Naive thymus-derived CD4-positive, alpha-beta T cell (primary cell): ENCODE measurements at regions not wholly inside any gene's neighbourhood (a gene's known extent, or its start where the extent isn't known, plus 50 kb on each side); places are given as distances from the start of the nearest gene placed in this dataset.

ENCODE experiments used
- ATAC-seq: fragments of 150-1000 bp; cut with Tn5 transposase; 2 replicates; pipeline ENCODE4 v1.10.0; 2021; ENCODE audit warnings: mild to moderate bottlenecking, moderate library complexity
- CTCF ChIA-PET: fragments of 350-600 bp; sonication (Branson Sonifier 250); formaldehyde crosslinking; loops from one replicate; lab custom pipeline; 2021; ENCODE audit warnings: antibody characterized with exemption; lab: Charles Lee
- POLR2A ChIA-PET: fragments of 350-600 bp; sonication (Branson Sonifier 250); formaldehyde crosslinking; loops from one replicate; lab custom pipeline; 2021; ENCODE audit warnings: antibody characterized with exemption, inconsistent platforms; lab: Charles Lee
- DNase-seq, 9 donors: peaks; one replicate each; pipeline versions ENCODE4 v3.0.0 to v3.0.0-alpha.2; 2020 to 2022; ENCODE audit warnings: mixed read lengths in 1 of 9
- H3K27ac ChIP-seq: one replicate; pipeline ENCODE4 v1.7.0; 2013; ENCODE audit warnings: mild to moderate bottlenecking, low read depth, low read length, moderate library complexity
- H3K27me3 ChIP-seq, 2 donors: one replicate each; pipeline ENCODE4 v1.7.0; 2013; ENCODE audit warnings: low read length in 2 of 2, mild to moderate bottlenecking in 2 of 2, moderate library complexity in 2 of 2; ENCODE audit not compliant: control insufficient read depth in 2 of 2, insufficient read depth in 2 of 2
- H3K36me3 ChIP-seq, 3 experiments: 1 replicate in 2 of 3; 2 replicates in 1 of 3; pipeline ENCODE4 v1.7.0; 2013; ENCODE audit warnings: low read length in 3 of 3, mild to moderate bottlenecking in 3 of 3, moderate library complexity in 1 of 3; ENCODE audit not compliant: insufficient read depth in 3 of 3, control insufficient read depth in 2 of 3
- H3K4me1 ChIP-seq, 2 donors: one replicate each; pipeline ENCODE4 v1.7.0; 2013; ENCODE audit warnings: low read length in 2 of 2, mild to moderate bottlenecking in 2 of 2, moderate library complexity in 1 of 2; ENCODE audit not compliant: control insufficient read depth in 2 of 2, insufficient read depth in 2 of 2
- H3K4me3 ChIP-seq: 2 replicates; pipeline ENCODE4 v1.7.0; 2013; ENCODE audit warnings: mild to moderate bottlenecking, low read length
- H3K9me3 ChIP-seq, 3 experiments: 1 replicate in 2 of 3; 2 replicates in 1 of 3; pipeline ENCODE4 v1.7.0; 2013; ENCODE audit warnings: low read length in 3 of 3; ENCODE audit not compliant: control insufficient read depth in 2 of 3
- H3K27ac Mint-ChIP-seq, 9 donors: one replicate each; pipeline ENCODE4 v1.8.0; 2020 to 2022; ENCODE audit warnings: mixed read lengths in 9 of 9, mild to moderate bottlenecking in 8 of 9, moderate library complexity in 5 of 9, inconsistent platforms in 2 of 9
- H3K27me3 Mint-ChIP-seq, 5 donors: one replicate each; pipeline ENCODE4 v1.8.0; 2021 to 2022; ENCODE audit warnings: mixed read lengths in 5 of 5, mild to moderate bottlenecking in 1 of 5
- H3K36me3 Mint-ChIP-seq, 5 donors: one replicate each; pipeline ENCODE4 v1.8.0; 2020 to 2022; ENCODE audit warnings: mixed read lengths in 5 of 5, mild to moderate bottlenecking in 3 of 5, inconsistent platforms in 1 of 5
- H3K4me1 Mint-ChIP-seq, 7 donors: one replicate each; pipeline ENCODE4 v1.8.0; 2020 to 2022; ENCODE audit warnings: mixed read lengths in 7 of 7, mild to moderate bottlenecking in 3 of 7, inconsistent platforms in 1 of 7
- H3K4me3 Mint-ChIP-seq, 10 donors: one replicate each; pipeline ENCODE4 v1.8.0; 2020 to 2022; ENCODE audit warnings: mild to moderate bottlenecking in 10 of 10, mixed read lengths in 10 of 10, moderate library complexity in 6 of 10, inconsistent platforms in 2 of 10
- H3K9me3 Mint-ChIP-seq, 11 donors: one replicate each; pipeline ENCODE4 v1.8.0; 2020 to 2022; ENCODE audit warnings: mixed read lengths in 11 of 11, mild to moderate bottlenecking in 4 of 11, inconsistent platforms in 1 of 11, moderate library complexity in 1 of 11
- intact Hi-C, 2 donors: fragments of 100-400 bp; cut with micrococcal nuclease; formaldehyde crosslinking; loops; one replicate each; pipeline ENCODE4 v1.15.1; 2023

DNA sequence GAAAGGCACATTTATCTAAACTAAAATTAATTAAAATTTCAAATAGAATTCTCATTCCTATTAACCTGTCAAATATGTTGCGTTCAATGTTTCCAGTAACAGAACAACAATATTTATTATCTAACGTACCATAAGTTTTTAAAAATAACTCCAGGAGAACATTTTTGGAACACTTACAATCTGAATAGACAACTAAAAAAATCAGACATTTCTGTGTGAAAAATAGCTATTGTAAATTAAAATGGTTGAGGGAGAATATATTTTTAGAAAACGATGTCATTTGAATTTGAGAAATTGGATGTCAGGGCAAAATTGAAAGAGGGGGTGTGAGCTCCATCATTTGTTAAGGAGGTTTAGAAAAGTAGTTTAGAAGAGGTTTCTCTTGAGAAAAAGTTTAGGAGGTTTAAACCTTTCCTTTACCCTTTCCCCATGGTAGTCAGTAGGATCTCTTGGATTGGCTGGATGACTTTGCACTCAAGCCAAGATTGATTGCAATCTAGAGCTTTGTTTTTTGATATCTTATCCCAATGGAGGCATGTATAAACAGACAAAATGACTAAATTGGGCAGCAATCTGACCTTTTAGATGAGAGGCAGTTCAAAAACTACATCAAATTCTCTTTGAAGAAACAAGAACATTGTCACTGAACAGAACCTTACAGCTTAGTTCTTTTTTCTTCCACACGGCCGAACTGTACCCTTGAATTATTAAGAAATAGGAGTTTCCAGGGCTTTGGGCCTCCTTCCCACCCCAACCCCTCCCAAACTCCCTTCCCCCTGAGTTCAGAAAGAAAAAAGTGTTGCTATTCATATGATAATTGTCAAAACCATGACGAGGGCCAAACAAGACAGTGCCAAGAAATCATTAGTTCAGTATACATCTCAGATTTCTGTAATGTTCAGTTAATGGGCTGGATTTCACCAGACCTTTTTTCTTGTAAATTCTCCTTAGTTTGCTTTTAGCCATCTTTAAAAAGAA lies 79.7 kb upstream of the CDIN1 start:
- no peak overlapping the region for H3K4me3 Mint-ChIP-seq
- Histone ChIP-seq H3K36me3 (no peaks in the 10 kb centered on the region), H3K27ac (no peak overlapping the region), H3K4me3 (no peak overlapping the region), H3K4me1 (no peaks in the 10 kb centered on the region), H3K27me3 (peaks cover 0 to 4% of the 10 kb centered on the region in 2 donors), H3K9me3 (no peaks in the 10 kb centered on the region)
- intact Hi-C loops: loop anchor here (5.0 to 10.0 kb wide), 2 partner anchors 1383 to 1395 kb away; no protein-coding TSS in a partner anchor
- ChIA-PET POLR2A (no interaction called here), CTCF (no interaction called here)
- H3K4me1 Mint-ChIP-seq: no peaks in the 10 kb centered on the region
- H3K27me3 Mint-ChIP-seq: peaks cover 1 to 24% (median 12%) of the 10 kb centered on the region in 5 donors
- DNase-seq (no peak), ATAC-seq (no peak)
- no peaks in the 10 kb centered on the region for H3K36me3 Mint-ChIP-seq
- H3K27ac Mint-ChIP-seq: no peak overlapping the region
- no peaks in the 10 kb centered on the region for H3K9me3 Mint-ChIP-seq

DNA sequence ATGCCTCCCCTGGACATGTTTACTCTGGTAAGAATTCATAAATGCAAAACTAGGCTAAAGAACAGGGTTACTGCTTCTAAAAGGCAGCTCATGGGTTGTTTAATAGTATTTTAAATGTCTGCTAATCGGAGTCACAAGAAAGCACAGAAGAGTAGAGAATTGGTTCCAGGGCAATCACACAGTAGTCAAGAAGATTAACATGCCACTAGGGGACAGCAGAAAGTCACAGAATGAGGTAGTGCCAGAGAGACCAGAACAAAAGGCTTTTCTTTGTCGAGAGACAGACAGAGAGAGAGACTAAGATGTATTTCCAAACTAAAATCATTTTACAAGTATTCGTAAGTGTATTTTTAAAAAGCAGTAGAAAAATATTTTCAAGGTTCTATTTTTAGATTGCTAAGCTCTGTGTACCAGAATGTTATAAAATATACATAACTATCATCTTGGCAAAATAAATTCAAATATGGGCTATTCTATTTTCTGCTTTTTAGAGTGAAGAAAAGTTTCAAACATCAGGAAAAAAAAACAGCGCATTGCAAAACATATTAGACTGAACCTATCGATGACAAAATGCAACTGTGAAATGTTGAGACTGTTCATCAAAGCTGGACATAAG lies 78.3 kb upstream of the CDIN1 start:
- H3K27ac Mint-ChIP-seq: no peak overlapping the region
- H3K4me1 ChIP-seq: no peaks in the 10 kb centered on the region
- peaks cover 6 to 21% (median 16%) of the 10 kb centered on the region in 5 donors for H3K27me3 Mint-ChIP-seq
- no peaks in the 10 kb centered on the region for H3K4me1 Mint-ChIP-seq
- H3K36me3 Mint-ChIP-seq: no peaks in the 10 kb centered on the region
- no peak overlapping the region for H3K4me3 ChIP-seq
- no peak overlapping the region for H3K4me3 Mint-ChIP-seq
- POLR2A ChIA-PET: no interaction called here
- ATAC-seq (no peak), DNase-seq (peak in 5 of 9 donors; percentile 2 to 16 (median 10))
- no peak overlapping the region for H3K27ac ChIP-seq
- no peaks in the 10 kb centered on the region for H3K9me3 Mint-ChIP-seq
- no peaks in the 10 kb centered on the region for H3K9me3 ChIP-seq
- CTCF ChIA-PET: interaction anchor here (0.7 kb wide), 1 partner anchor 958 kb away, joined by 5 read pairs; no protein-coding TSS in a partner anchor
- H3K27me3 ChIP-seq: peaks cover 0 to 4% of the 10 kb centered on the region in 2 donors
- intact Hi-C loops: loop anchor here (5.0 to 10.0 kb wide), 2 partner anchors 1381 to 1394 kb away; no protein-coding TSS in a partner anchor
- no peaks in the 10 kb centered on the region for H3K36me3 ChIP-seq

DNA sequence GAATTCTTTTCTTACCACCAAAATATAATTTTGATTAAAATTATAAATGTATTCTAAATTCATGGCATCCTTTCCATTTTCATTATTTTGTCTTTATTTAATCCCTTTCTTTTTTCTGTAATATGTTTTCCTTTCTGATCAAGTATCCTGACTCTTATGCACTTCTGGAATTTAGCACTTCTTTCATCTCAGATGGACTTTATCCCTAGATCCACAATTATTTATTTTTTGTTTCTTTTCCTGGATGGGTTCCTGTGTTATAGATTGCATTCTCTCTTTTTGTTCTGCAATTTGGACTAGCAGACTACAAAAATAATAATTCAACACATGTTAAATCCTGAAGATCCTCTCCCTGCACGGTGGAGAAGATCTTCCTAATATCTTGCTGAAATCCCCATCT lies 76.9 kb upstream of the CDIN1 start:
- H3K9me3 ChIP-seq: no peaks in the 10 kb centered on the region
- DNase-seq (no peak), ATAC-seq (no peak)
- H3K4me3 ChIP-seq: no peak overlapping the region
- Mint-ChIP-seq H3K36me3 (no peaks in the 10 kb centered on the region), H3K4me1 (no peaks in the 10 kb centered on the region), H3K9me3 (no peaks in the 10 kb centered on the region), H3K27ac (no peak overlapping the region), H3K4me3 (no peak overlapping the region), H3K27me3 (peaks cover 6 to 24% (median 20%) of the 10 kb centered on the region in 5 donors)
- H3K4me1 ChIP-seq: no peaks in the 10 kb centered on the region
- ChIA-PET CTCF (no interaction called here), POLR2A (no interaction called here)
- intact Hi-C loops: loop anchor here (5.0 to 10.0 kb wide), 2 partner anchors 1380 to 1392 kb away; no protein-coding TSS in a partner anchor
- no peaks in the 10 kb centered on the region for H3K27me3 ChIP-seq
- no peaks in the 10 kb centered on the region for H3K36me3 ChIP-seq
- no peak overlapping the region for H3K27ac ChIP-seq

DNA sequence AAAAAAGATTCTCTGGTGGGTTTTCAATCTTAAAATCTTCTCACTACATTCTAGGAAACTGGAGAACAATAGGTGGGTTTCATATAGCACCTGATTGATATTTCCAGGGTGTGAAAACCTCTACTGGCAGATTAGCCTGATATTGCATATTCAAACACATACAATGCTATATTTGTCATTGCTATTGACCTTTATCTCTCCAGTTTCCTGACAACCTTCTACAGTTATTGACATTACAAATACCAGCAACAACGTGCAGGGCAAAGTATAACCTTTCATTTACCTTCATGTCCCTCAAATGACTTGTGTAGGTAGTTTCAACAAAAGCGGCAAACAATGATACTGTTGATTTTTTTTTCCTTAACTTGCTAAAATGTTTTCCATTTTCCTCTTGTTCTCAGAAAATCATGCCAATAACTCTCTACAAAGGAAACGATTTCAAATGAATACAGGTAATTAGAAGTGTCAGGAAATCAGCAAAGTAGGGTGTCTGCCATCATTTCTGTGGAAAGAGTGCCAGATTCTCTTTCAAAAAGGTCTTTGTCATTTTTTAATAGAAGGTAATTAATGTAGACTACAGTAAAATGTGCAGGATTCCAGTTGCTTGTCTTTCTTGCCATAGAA lies 72.6 kb upstream of the CDIN1 start:
- H3K27ac ChIP-seq: no peak overlapping the region
- Mint-ChIP-seq H3K4me3 (no peak overlapping the region), H3K27me3 (peaks cover 2 to 28% (median 27%) of the 10 kb centered on the region in 5 donors), H3K27ac (no peak overlapping the region), H3K4me1 (no peaks in the 10 kb centered on the region), H3K36me3 (no peaks in the 10 kb centered on the region), H3K9me3 (no peaks in the 10 kb centered on the region)
- H3K9me3 ChIP-seq: no peaks in the 10 kb centered on the region
- no peaks in the 10 kb centered on the region for H3K36me3 ChIP-seq
- intact Hi-C loops: loop anchor here in 1 of 2 donors (10.0 kb wide), 1 partner anchor 1388 kb away; no protein-coding TSS in a partner anchor
- ATAC-seq (no peak), DNase-seq (no peak)
- H3K4me1 ChIP-seq: no peaks in the 10 kb centered on the region
- CTCF ChIA-PET: no interaction called here
- POLR2A ChIA-PET: no interaction called here
- no peaks in the 10 kb centered on the region for H3K27me3 ChIP-seq
- no peak overlapping the region for H3K4me3 ChIP-seq

DNA sequence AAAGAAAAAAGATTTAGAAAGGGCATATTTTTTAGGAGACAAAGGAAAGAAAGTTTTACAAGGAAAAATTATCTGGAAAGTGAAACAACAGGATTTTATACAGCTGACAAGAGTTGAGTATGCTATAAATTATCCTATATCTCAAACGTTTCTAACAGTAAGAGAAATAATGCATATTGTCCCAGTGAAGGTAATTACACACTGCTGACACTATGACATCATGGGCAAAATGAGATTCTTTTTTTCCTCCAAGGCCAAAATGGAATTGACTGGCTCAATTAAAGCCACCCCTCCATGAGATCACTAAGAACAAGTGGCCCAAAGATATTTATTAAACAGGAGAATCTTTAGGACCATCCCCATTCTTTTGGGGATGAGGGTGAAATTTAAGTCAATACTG lies 72.0 kb upstream of the CDIN1 start:
- Mint-ChIP-seq H3K9me3 (no peaks in the 10 kb centered on the region), H3K36me3 (no peaks in the 10 kb centered on the region), H3K4me1 (no peaks in the 10 kb centered on the region), H3K27me3 (peaks cover 2 to 29% (median 26%) of the 10 kb centered on the region in 5 donors), H3K27ac (no peak overlapping the region), H3K4me3 (no peak overlapping the region)
- DNase-seq (no peak), ATAC-seq (no peak)
- no peaks in the 10 kb centered on the region for H3K9me3 ChIP-seq
- H3K27me3 ChIP-seq: no peaks in the 10 kb centered on the region
- no peak overlapping the region for H3K27ac ChIP-seq
- intact Hi-C loops: loop anchor here in 1 of 2 donors (10.0 kb wide), 1 partner anchor 1387 kb away; no protein-coding TSS in a partner anchor
- no peaks in the 10 kb centered on the region for H3K36me3 ChIP-seq
- ChIA-PET CTCF (no interaction called here), POLR2A (no interaction called here)
- no peaks in the 10 kb centered on the region for H3K4me1 ChIP-seq
- no peak overlapping the region for H3K4me3 ChIP-seq

DNA sequence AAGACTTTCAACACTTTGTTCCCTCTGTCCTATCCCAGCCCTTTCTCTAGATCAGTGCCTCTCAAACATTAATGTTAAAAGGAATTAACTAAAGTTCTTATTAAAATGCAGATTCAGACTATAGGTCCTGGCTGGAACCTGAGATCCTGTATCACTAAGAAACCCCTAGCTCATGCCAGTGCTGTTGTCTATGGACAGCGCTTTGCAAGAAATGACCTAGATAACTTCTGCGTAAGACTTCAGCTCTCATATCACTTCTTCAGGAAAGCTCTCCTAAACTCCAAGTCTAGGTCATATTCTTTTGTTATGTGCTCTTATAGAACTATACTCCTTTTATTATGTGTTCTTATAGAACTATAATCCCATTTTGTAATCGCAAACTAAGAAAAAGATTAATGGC lies 67.8 kb upstream of the CDIN1 start:
- Histone ChIP-seq H3K27me3 (no peaks in the 10 kb centered on the region), H3K4me1 (no peaks in the 10 kb centered on the region), H3K4me3 (no peak overlapping the region), H3K9me3 (no peaks in the 10 kb centered on the region), H3K36me3 (no peaks in the 10 kb centered on the region), H3K27ac (no peak overlapping the region)
- intact Hi-C loops: no loop called here
- peaks cover 2 to 22% (median 11%) of the 10 kb centered on the region in 5 donors for H3K27me3 Mint-ChIP-seq
- H3K4me3 Mint-ChIP-seq: no peak overlapping the region
- ChIA-PET CTCF (no interaction called here), POLR2A (no interaction called here)
- DNase-seq (no peak), ATAC-seq (no peak)
- no peaks in the 10 kb centered on the region for H3K4me1 Mint-ChIP-seq
- H3K27ac Mint-ChIP-seq: no peak overlapping the region
- no peaks in the 10 kb centered on the region for H3K36me3 Mint-ChIP-seq
- no peaks in the 10 kb centered on the region for H3K9me3 Mint-ChIP-seq
